Astrocyte of the cerebellum (primary cell): ENCODE measurements at regions not wholly inside any gene's neighbourhood (a gene's known extent, or its start where the extent isn't known, plus 50 kb on each side); places are given as distances from the start of the nearest gene placed in this dataset.

Source experiments
- DNase-seq: peaks from one replicate; pipeline ENCODE4 v3.0.0-alpha.2; 2011; ENCODE audit warnings: low read depth
- H3K4me3 ChIP-seq: 2 replicates; pipeline ENCODE4 v1.5.1; 2011; ENCODE audit warnings: mild to moderate bottlenecking, low read depth, low read length, moderate library complexity
- in situ Hi-C: cut with HindIII; loops from 2 replicates; pipeline ENCODE4 v1.10.0; 2017; ENCODE audit warnings: low sequenced_read_pairs
- TF ChIP-seq, protein P1 (sequence below): IDR thresholded peaks from 2 replicates; pipeline ENCODE4 v1.5.1; 2012; ENCODE audit warnings: low read length, low read depth, moderate library complexity, mild to moderate bottlenecking; ENCODE audit errors: missing control alignments

- DNase-seq = no peak
- no peak overlapping the region for H3K4me3 ChIP-seq
- TF ChIP-seq, protein P1, sequence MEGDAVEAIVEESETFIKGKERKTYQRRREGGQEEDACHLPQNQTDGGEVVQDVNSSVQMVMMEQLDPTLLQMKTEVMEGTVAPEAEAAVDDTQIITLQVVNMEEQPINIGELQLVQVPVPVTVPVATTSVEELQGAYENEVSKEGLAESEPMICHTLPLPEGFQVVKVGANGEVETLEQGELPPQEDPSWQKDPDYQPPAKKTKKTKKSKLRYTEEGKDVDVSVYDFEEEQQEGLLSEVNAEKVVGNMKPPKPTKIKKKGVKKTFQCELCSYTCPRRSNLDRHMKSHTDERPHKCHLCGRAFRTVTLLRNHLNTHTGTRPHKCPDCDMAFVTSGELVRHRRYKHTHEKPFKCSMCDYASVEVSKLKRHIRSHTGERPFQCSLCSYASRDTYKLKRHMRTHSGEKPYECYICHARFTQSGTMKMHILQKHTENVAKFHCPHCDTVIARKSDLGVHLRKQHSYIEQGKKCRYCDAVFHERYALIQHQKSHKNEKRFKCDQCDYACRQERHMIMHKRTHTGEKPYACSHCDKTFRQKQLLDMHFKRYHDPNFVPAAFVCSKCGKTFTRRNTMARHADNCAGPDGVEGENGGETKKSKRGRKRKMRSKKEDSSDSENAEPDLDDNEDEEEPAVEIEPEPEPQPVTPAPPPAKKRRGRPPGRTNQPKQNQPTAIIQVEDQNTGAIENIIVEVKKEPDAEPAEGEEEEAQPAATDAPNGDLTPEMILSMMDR = no peak
- in situ Hi-C loops = no loop called here
Measured at GRCh38 chr4:111676533-111676932, 468.7 kb upstream of the FAM241A start.

GRCh38 chr4:111678479-111678878, 466.8 kb upstream of the FAM241A start:
- in situ Hi-C loops = no loop called here
- peak; percentile 50 for DNase-seq
- no peak overlapping the region for H3K4me3 ChIP-seq
- TF ChIP-seq, protein P1 = no peak

GRCh38 chr4:111678908-111679307, 466.3 kb upstream of the FAM241A start:
- DNase-seq = no peak
- in situ Hi-C loops = no loop called here
- TF ChIP-seq, protein P1 = no peak
- no peak overlapping the region for H3K4me3 ChIP-seq

DNA sequence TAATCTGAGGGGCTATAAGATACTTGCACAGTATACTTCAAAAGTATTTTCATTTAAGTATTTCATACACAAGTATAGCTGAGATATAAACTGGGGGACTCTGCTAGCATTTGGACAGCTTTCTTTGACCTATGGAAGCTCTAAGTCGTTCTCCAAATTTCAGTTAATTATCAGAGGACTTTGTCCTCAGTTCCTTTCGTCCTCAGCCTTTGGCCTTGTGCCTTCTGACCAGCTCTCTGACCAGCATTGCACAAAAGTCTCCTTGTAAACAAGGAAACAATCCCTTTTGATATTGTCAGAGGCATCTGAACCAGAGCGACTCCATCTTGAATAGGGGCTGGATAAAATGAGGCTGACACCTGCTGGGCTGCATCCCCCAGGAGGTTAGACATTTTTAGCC, 464.0 kb upstream of the FAM241A start:
- no peak overlapping the region for H3K4me3 ChIP-seq
- no peak for DNase-seq
- in situ Hi-C loops = no loop called here
- TF ChIP-seq, protein P1 = no peak

- no peak for DNase-seq
- no peak overlapping the region for H3K4me3 ChIP-seq
- in situ Hi-C loops = no loop called here
- TF ChIP-seq, protein P1 = no peak
Measured at GRCh38 chr4:111681751-111682150, 463.5 kb upstream of the FAM241A start.

- TF ChIP-seq, protein P1 = no peak
- DNase-seq = no peak
- H3K4me3 ChIP-seq = no peak overlapping the region
- in situ Hi-C loops = no loop called here
Measured at GRCh38 chr4:111685205-111685604, 460.0 kb upstream of the FAM241A start.

- H3K4me3 ChIP-seq = no peak overlapping the region
- DNase-seq = peak; percentile 19
- TF ChIP-seq, protein P1 = no peak
- in situ Hi-C loops = no loop called here
Measured at GRCh38 chr4:111689214-111689613, 456.0 kb upstream of the FAM241A start.
